CD4-positive, alpha-beta T cell treated with Interleukin-4 for 4 hours (primary cell): ENCODE measurements at regions not wholly inside any gene's neighbourhood (a gene's known extent, or its start where the extent isn't known, plus 50 kb on each side); places are given as distances from the start of the nearest gene placed in this dataset.
"Not testable (repeated sequence)": the region's sequence is repeated elsewhere in the genome, so short reads cannot be mapped to it uniquely, and the experiment has no call there.

Source experiments
- DNase-seq: peaks from one replicate; pipeline ENCODE4 v3.0.0-alpha.2; 2020

GRCh38 chr1:79230751-79231150 lies 224.2 kb upstream of the ADGRL4 start:
- DNase-seq, result not testable (repeated sequence)

GRCh38 chr1:79226963-79227362 lies 220.4 kb upstream of the ADGRL4 start:
- DNase-seq, result no peak

- DNase-seq, result no peak
These were observed 218.0 kb upstream of the ADGRL4 start for GRCh38 chr1:79224537-79224936.

- no peak for DNase-seq
These were observed 214.0 kb upstream of the ADGRL4 start for GRCh38 chr1:79220509-79220908.

- no peak for DNase-seq
These were observed 208.8 kb upstream of the ADGRL4 start for GRCh38 chr1:79215311-79215710.

- no peak for DNase-seq
These were observed 201.3 kb upstream of the ADGRL4 start for GRCh38 chr1:79207786-79208185.

- DNase-seq, result no peak
These were observed 200.8 kb upstream of the ADGRL4 start for GRCh38 chr1:79207331-79207730.

- DNase-seq, result no peak
These were observed 198.4 kb upstream of the ADGRL4 start for GRCh38 chr1:79204779-79205479.

- DNase-seq, result no peak
These were observed 192.3 kb upstream of the ADGRL4 start for GRCh38 chr1:79198832-79199231.

GRCh38 chr1:79197421-79197820 lies 190.9 kb upstream of the ADGRL4 start:
- DNase-seq, result no peak

- DNase-seq, result no peak
These were observed 189.7 kb upstream of the ADGRL4 start for GRCh38 chr1:79196211-79196610.

GRCh38 chr1:79193211-79194079 lies 186.9 kb upstream of the ADGRL4 start:
- DNase-seq, result no peak

- no peak for DNase-seq
These were observed 183.5 kb upstream of the ADGRL4 start for GRCh38 chr1:79190074-79190473.

GRCh38 chr1:79188337-79188736 lies 181.8 kb upstream of the ADGRL4 start:
- no peak for DNase-seq

GRCh38 chr1:79186260-79186659 lies 179.7 kb upstream of the ADGRL4 start:
- DNase-seq, result no peak

GRCh38 chr1:79177844-79178243 lies 171.3 kb upstream of the ADGRL4 start:
- DNase-seq, result no peak

GRCh38 chr1:79161077-79161476 lies 154.5 kb upstream of the ADGRL4 start:
- DNase-seq, result no peak

GRCh38 chr1:79155991-79156390 lies 149.5 kb upstream of the ADGRL4 start:
- DNase-seq, result no peak

GRCh38 chr1:79151006-79151796 lies 144.7 kb upstream of the ADGRL4 start:
- no peak for DNase-seq

GRCh38 chr1:79150576-79150975 lies 144.0 kb upstream of the ADGRL4 start:
- no peak for DNase-seq

GRCh38 chr1:79138227-79138626 lies 131.7 kb upstream of the ADGRL4 start:
- not testable (repeated sequence) for DNase-seq

- no peak for DNase-seq
These were observed 127.3 kb upstream of the ADGRL4 start for GRCh38 chr1:79133774-79134364.

GRCh38 chr1:79131626-79132025 lies 125.1 kb upstream of the ADGRL4 start:
- no peak for DNase-seq
